RWPE1 (cell line): ENCODE measurements at regions not wholly inside any gene's neighbourhood (a gene's known extent, or its start where the extent isn't known, plus 50 kb on each side); places are given as distances from the start of the nearest gene placed in this dataset.

Experiments used
- CTCF ChIA-PET: fragments of 350-600 bp; sonication (Branson Sonifier 250); formaldehyde crosslinking; extraction: SDS; loops from one replicate; lab custom pipeline; 2021; lab: Yijun Ruan, JAX
- POLR2A ChIA-PET: fragments of 400-600 bp; formaldehyde crosslinking; extraction: SDS; loops from one replicate; lab custom pipeline; 2020; ENCODE audit warnings: antibody characterized with exemption; ENCODE audit not compliant: low non-redundant PET; lab: Yijun Ruan, JAX
- DNase-seq: peaks from one replicate; pipeline ENCODE4 v3.0.0; 2012; ENCODE audit warnings: low spot score
- H3K27ac ChIP-seq: fragments of 450-650 bp; 2 replicates; pipeline ENCODE4 v1.5.1; 2017
- CTCF ChIP-seq: fragments of 450-650 bp; conservative IDR thresholded peaks from 2 replicates; pipeline ENCODE4 v1.5.1; 2017; ENCODE audit warnings: low read depth, mild to moderate bottlenecking

- H3K27ac ChIP-seq = no peak overlapping the region
- ChIA-PET CTCF (no interaction called here), POLR2A (no interaction called here)
- no peak for TF ChIP-seq CTCF
- no peak for DNase-seq
Observed at GRCh38 chr4:11183356-11183740, 245.3 kb downstream of the HS3ST1 start.

GRCh38 chr4:11182586-11183355 is 245.9 kb downstream of the HS3ST1 start:
- no peak for TF ChIP-seq CTCF
- ChIA-PET POLR2A (no interaction called here), CTCF (no interaction called here)
- peak; percentile 21 for DNase-seq
- H3K27ac ChIP-seq = no peak overlapping the region

DNA sequence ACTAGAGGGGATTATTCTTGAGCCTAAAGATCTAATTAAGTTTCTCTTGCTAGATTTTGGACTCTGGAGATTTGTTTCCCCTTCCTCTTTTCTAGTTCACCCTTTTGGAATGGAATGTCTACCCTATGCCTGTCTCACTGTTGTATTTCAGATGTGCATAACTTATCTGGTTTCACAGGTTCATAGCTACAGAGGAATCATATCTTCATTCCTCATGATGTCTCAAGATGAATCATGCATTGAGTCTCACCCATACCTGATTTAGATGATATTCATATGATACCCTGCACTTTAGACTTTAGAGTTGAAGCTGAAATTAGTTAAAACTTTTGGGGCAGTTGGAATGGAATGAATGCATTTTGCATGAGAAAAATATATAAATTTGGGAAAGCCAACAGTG is 246.7 kb downstream of the HS3ST1 start:
- DNase-seq = no peak
- no peak overlapping the region for H3K27ac ChIP-seq
- ChIA-PET CTCF (interaction anchor here (0.6 kb wide), 1 partner anchor 82 kb away, joined by 4 read pairs; no protein-coding TSS in a partner anchor), POLR2A (no interaction called here)
- TF ChIP-seq CTCF = no peak

DNA sequence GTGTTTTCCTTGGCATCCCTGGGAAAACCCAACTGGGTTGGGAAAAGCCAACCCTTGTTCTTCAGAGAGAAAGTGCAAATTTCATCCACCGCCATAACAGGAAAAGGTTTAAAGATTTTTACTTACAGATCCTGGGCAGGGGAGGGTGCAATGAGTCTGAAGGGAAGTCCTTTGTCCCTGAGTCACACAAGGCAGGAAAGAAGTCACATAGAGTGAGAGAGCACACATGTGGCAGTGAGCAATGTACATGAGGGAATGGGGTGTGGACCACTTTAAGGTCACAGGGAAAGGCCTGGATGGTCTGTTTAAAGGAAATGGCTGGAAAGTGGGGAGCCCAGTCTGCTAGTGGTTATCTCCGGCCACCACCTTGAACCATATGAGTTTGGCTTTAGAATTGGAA is 248.9 kb downstream of the HS3ST1 start:
- no peak overlapping the region for H3K27ac ChIP-seq
- CTCF ChIA-PET = no interaction called here
- no peak for TF ChIP-seq CTCF
- POLR2A ChIA-PET = no interaction called here
- DNase-seq = no peak

- no peak for DNase-seq
- no peak overlapping the region for H3K27ac ChIP-seq
- POLR2A ChIA-PET = no interaction called here
- no peak for TF ChIP-seq CTCF
- CTCF ChIA-PET = interaction anchor here (0.9 kb wide), 1 partner anchor 12 kb away, joined by 4 read pairs; no protein-coding TSS in a partner anchor
Observed at GRCh38 chr4:11178433-11178832, 250.3 kb downstream of the HS3ST1 start.

DNA sequence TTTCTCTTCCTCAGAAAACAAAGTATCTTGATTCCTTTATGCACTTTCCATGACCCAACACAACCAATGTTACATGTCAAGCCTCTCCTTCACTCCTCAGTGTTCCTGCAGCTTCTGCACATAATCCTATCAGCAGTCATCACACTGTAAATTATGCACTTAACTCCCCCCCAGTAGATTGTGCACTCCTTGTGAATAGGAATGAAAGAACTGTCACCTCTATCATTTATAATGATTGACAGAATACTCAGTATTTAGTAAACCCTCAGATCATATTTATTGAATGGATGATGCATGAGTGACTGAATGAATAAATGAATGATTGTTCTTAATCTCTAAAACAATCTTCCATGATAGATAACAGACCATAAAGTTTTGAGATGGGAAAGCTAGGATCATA is 253.3 kb downstream of the HS3ST1 start:
- POLR2A ChIA-PET = no interaction called here
- CTCF ChIA-PET = no interaction called here
- no peak for DNase-seq
- no peak overlapping the region for H3K27ac ChIP-seq
- TF ChIP-seq CTCF = no peak
